NCI-H69 (cell line): ENCODE measurements at regions not wholly inside any gene's neighbourhood (a gene's known extent, or its start where the extent isn't known, plus 50 kb on each side); places are given as distances from the start of the nearest gene placed in this dataset.
"Not testable (repeated sequence)": the region's sequence is repeated elsewhere in the genome, so short reads cannot be mapped to it uniquely, and the experiment has no call there.

Experiments
- DNase-seq: peaks from one replicate; lab custom pipeline; 2025; lab: John Stamatoyannopoulos, UW

- no peak for DNase-seq
Observed at GRCh38 chr2:82237994-82238662, 1933.6 kb upstream of the LRRTM1 start.

GRCh38 chr2:82234283-82234874, 1929.8 kb upstream of the LRRTM1 start:
- DNase-seq: no peak

- no peak for DNase-seq
Observed at GRCh38 chr2:82233806-82234205, 1929.3 kb upstream of the LRRTM1 start.

- DNase-seq: no peak
Observed at GRCh38 chr2:82230406-82230805, 1925.9 kb upstream of the LRRTM1 start.

GRCh38 chr2:82226441-82226840, 1921.9 kb upstream of the LRRTM1 start:
- DNase-seq: no peak

GRCh38 chr2:82224301-82224940, 1919.9 kb upstream of the LRRTM1 start:
- DNase-seq: no peak

- no peak for DNase-seq
Observed at GRCh38 chr2:82215212-82215611, 1910.7 kb upstream of the LRRTM1 start.

GRCh38 chr2:82199493-82199852, 1894.9 kb upstream of the LRRTM1 start:
- no peak for DNase-seq

- no peak for DNase-seq
Observed at GRCh38 chr2:82198809-82199492, 1894.4 kb upstream of the LRRTM1 start.

GRCh38 chr2:82182270-82182669, 1877.7 kb upstream of the LRRTM1 start:
- no peak for DNase-seq

- DNase-seq: not testable (repeated sequence)
Observed at GRCh38 chr2:82175210-82175609, 1870.7 kb upstream of the LRRTM1 start.

- no peak for DNase-seq
Observed at GRCh38 chr2:82172483-82172882, 1867.9 kb upstream of the LRRTM1 start.

- no peak for DNase-seq
Observed at GRCh38 chr2:82169379-82169778, 1864.8 kb upstream of the LRRTM1 start.

GRCh38 chr2:82165377-82165776, 1860.8 kb upstream of the LRRTM1 start:
- DNase-seq: no peak

- DNase-seq: no peak
Observed at GRCh38 chr2:82158150-82158549, 1853.6 kb upstream of the LRRTM1 start.

- DNase-seq: no peak
Observed at GRCh38 chr2:82155469-82155868, 1850.9 kb upstream of the LRRTM1 start.

- DNase-seq: no peak
Observed at GRCh38 chr2:82143343-82143742, 1838.8 kb upstream of the LRRTM1 start.

- no peak for DNase-seq
Observed at GRCh38 chr2:82139979-82140611, 1835.5 kb upstream of the LRRTM1 start.

- no peak for DNase-seq
Observed at GRCh38 chr2:82137441-82137840, 1832.9 kb upstream of the LRRTM1 start.

GRCh38 chr2:82128051-82128450, 1823.5 kb upstream of the LRRTM1 start:
- DNase-seq: no peak

- DNase-seq: no peak
Observed at GRCh38 chr2:82124629-82125028, 1820.1 kb upstream of the LRRTM1 start.

GRCh38 chr2:82120654-82121053, 1816.1 kb upstream of the LRRTM1 start:
- no peak for DNase-seq

- DNase-seq: no peak
Observed at GRCh38 chr2:82120115-82120514, 1815.6 kb upstream of the LRRTM1 start.
